Vagina (tissue), 2 donors: ENCODE measurements at regions not wholly inside any gene's neighbourhood (a gene's known extent, or its start where the extent isn't known, plus 50 kb on each side); places are given as distances from the start of the nearest gene placed in this dataset.

Experiments used
- DNase-seq, 2 donors: peaks; one replicate each; pipeline ENCODE4 v3.0.0-alpha.2; 2017; ENCODE audit errors: extremely low spot score in 2 of 2
- H3K27ac ChIP-seq: fragments of 200-600 bp; sonication (generic); one replicate; pipeline ENCODE4 v1.5.1; 2019
- H3K27me3 ChIP-seq: fragments of 200-600 bp; sonication (generic); one replicate; pipeline ENCODE4 v1.5.1; 2019
- H3K36me3 ChIP-seq, 2 donors: fragments of 200-600 bp; sonication (generic); one replicate each; pipeline ENCODE4 v1.5.1; 2017 to 2019
- H3K4me1 ChIP-seq: fragments of 200-600 bp; sonication (generic); one replicate; pipeline ENCODE4 v1.5.1; 2019
- H3K4me3 ChIP-seq, 2 donors: fragments of 200-600 bp; sonication (generic); 1 replicate in 1 of 2; 2 replicates in 1 of 2; pipeline ENCODE4 v1.5.1; 2016 to 2019
- H3K9me3 ChIP-seq: fragments of 200-600 bp; sonication (generic); one replicate; pipeline ENCODE4 v1.5.1; 2019
- CTCF ChIP-seq, 3 experiments: fragments of 450-650 bp in 2 of 3; fragments of 200-600 bp in 1 of 3; sonication (generic) in 1 of 3; IDR thresholded peaks; one replicate each; pipeline ENCODE4 v1.5.1; 2017 to 2019; ENCODE audit warnings: antibody characterized with exemption in 3 of 3, mild to moderate bottlenecking in 2 of 3, moderate library complexity in 2 of 3
- POLR2A ChIP-seq, 2 donors: fragments of 450-650 bp; IDR thresholded peaks; one replicate each; pipeline ENCODE4 v1.6.1; 2017; ENCODE audit warnings: antibody characterized with exemption in 2 of 2, mild to moderate bottlenecking in 2 of 2, moderate library complexity in 2 of 2
- POLR2AphosphoS5 ChIP-seq, 2 donors: sonication (generic); formaldehyde crosslinking; IDR thresholded peaks; one replicate each; pipeline ENCODE4 v1.9.0; 2017; ENCODE audit warnings: antibody characterized with exemption in 2 of 2, mild to moderate bottlenecking in 2 of 2, low read depth in 1 of 2; ENCODE audit not compliant: insufficient read depth in 1 of 2
- intact Hi-C: fragments of 100-400 bp; cut with DNase I; formaldehyde crosslinking; loops from one replicate; pipeline ENCODE4 v1.15.1; 2023

GRCh38 chr1:64393790-64394189 is 76.1 kb upstream of the CACHD1 start:
- intact Hi-C loops: no loop called here
- DNase-seq: no peak
- H3K27ac ChIP-seq: no peak overlapping the region
- TF ChIP-seq POLR2AphosphoS5 (IDR thresholded peaks at IDR 0.05; ENCODE audit: insufficient read depth in 1 of 2, low read depth in 1 of 2) (no peak), POLR2A (IDR thresholded peaks at IDR 0.05) (no peak), CTCF (IDR thresholded peaks at IDR 0.05) (no peak)
- H3K27me3 ChIP-seq: no peaks in the 10 kb centered on the region
- no peaks in the 10 kb centered on the region for H3K9me3 ChIP-seq
- no peaks in the 10 kb centered on the region for H3K4me1 ChIP-seq
- no peak overlapping the region for H3K4me3 ChIP-seq
- no peaks in the 10 kb centered on the region for H3K36me3 ChIP-seq

GRCh38 chr1:64396817-64397216 is 73.1 kb upstream of the CACHD1 start:
- H3K36me3 ChIP-seq: no peaks in the 10 kb centered on the region
- no peaks in the 10 kb centered on the region for H3K9me3 ChIP-seq
- H3K4me1 ChIP-seq: no peaks in the 10 kb centered on the region
- DNase-seq: no peak
- no peak overlapping the region for H3K27ac ChIP-seq
- intact Hi-C loops: no loop called here
- no peak overlapping the region for H3K4me3 ChIP-seq
- H3K27me3 ChIP-seq: no peaks in the 10 kb centered on the region
- TF ChIP-seq POLR2AphosphoS5 (IDR thresholded peaks at IDR 0.05; ENCODE audit: insufficient read depth in 1 of 2, low read depth in 1 of 2) (no peak), CTCF (IDR thresholded peaks at IDR 0.05) (no peak), POLR2A (IDR thresholded peaks at IDR 0.05) (no peak)

- H3K27ac ChIP-seq: no peak overlapping the region
- intact Hi-C loops: no loop called here
- no peaks in the 10 kb centered on the region for H3K9me3 ChIP-seq
- H3K4me1 ChIP-seq: no peaks in the 10 kb centered on the region
- H3K36me3 ChIP-seq: no peaks in the 10 kb centered on the region
- no peaks in the 10 kb centered on the region for H3K27me3 ChIP-seq
- DNase-seq: no peak
- TF ChIP-seq POLR2AphosphoS5 (IDR thresholded peaks at IDR 0.05; ENCODE audit: insufficient read depth in 1 of 2, low read depth in 1 of 2) (no peak), CTCF (IDR thresholded peaks at IDR 0.05) (no peak), POLR2A (IDR thresholded peaks at IDR 0.05) (no peak)
- no peak overlapping the region for H3K4me3 ChIP-seq
These were observed 72.4 kb upstream of the CACHD1 start for GRCh38 chr1:64397541-64397940.

- Histone ChIP-seq H3K36me3 (no peaks in the 10 kb centered on the region), H3K9me3 (no peaks in the 10 kb centered on the region), H3K27me3 (no peaks in the 10 kb centered on the region), H3K4me1 (no peaks in the 10 kb centered on the region), H3K27ac (no peak overlapping the region), H3K4me3 (no peak overlapping the region)
- intact Hi-C loops: no loop called here
- DNase-seq: no peak
- TF ChIP-seq POLR2AphosphoS5 (IDR thresholded peaks at IDR 0.05; ENCODE audit: insufficient read depth in 1 of 2, low read depth in 1 of 2): no peak
- TF ChIP-seq CTCF (IDR thresholded peaks at IDR 0.05): no peak
- TF ChIP-seq POLR2A (IDR thresholded peaks at IDR 0.05): no peak
These were observed 71.0 kb upstream of the CACHD1 start for GRCh38 chr1:64398936-64399335.

- Histone ChIP-seq H3K4me3 (no peak overlapping the region), H3K9me3 (no peaks in the 10 kb centered on the region), H3K36me3 (no peaks in the 10 kb centered on the region), H3K27me3 (no peaks in the 10 kb centered on the region), H3K4me1 (no peaks in the 10 kb centered on the region), H3K27ac (no peak overlapping the region)
- no peak for DNase-seq
- intact Hi-C loops: no loop called here
- TF ChIP-seq POLR2A (IDR thresholded peaks at IDR 0.05) (no peak), POLR2AphosphoS5 (IDR thresholded peaks at IDR 0.05; ENCODE audit: insufficient read depth in 1 of 2, low read depth in 1 of 2) (no peak), CTCF (IDR thresholded peaks at IDR 0.05) (no peak)
These were observed 68.6 kb upstream of the CACHD1 start for GRCh38 chr1:64401285-64401684.
